MCF 10A (cell line): ENCODE measurements at regions not wholly inside any gene's neighbourhood (a gene's known extent, or its start where the extent isn't known, plus 50 kb on each side); places are given as distances from the start of the nearest gene placed in this dataset.

Source experiments
- BruUV-seq: library from RNA; stranded (reverse); fragments of 400-500 nt; replicated peaks from 2 replicates; lab custom pipeline; 2021; lab: Mats Ljungman, UMichigan
- CTCF ChIA-PET: fragments of 300-600 bp; sonication (Branson Sonifier 250); formaldehyde crosslinking; extraction: SDS; loops from one replicate; lab custom pipeline; 2021; ENCODE audit warnings: antibody characterized with exemption, inconsistent platforms; lab: Yijun Ruan, JAX
- POLR2A ChIA-PET: fragments of 300-600, 350-650 bp; sonication (Branson Sonifier 250); formaldehyde crosslinking; extraction: SDS; loops from one replicate; lab custom pipeline; 2020; ENCODE audit warnings: antibody characterized with exemption, inconsistent platforms; lab: Yijun Ruan, JAX
- DNase-seq: peaks from one replicate; pipeline ENCODE4 v3.0.0-alpha.2; 2018; ENCODE audit not compliant: unreplicated experiment
- H3K27ac Mint-ChIP-seq: one replicate; pipeline ENCODE4 v1.8.0; 2022; ENCODE audit warnings: mild to moderate bottlenecking, low read depth, mixed read lengths; ENCODE audit not compliant: unreplicated experiment
- H3K27me3 Mint-ChIP-seq: one replicate; pipeline ENCODE4 v1.8.0; 2022; ENCODE audit warnings: mixed read lengths; ENCODE audit not compliant: insufficient read depth, unreplicated experiment
- H3K36me3 Mint-ChIP-seq: one replicate; pipeline ENCODE4 v1.8.0; 2022; ENCODE audit warnings: mild to moderate bottlenecking, moderate library complexity, mixed read lengths; ENCODE audit not compliant: insufficient read depth, unreplicated experiment
- H3K4me1 Mint-ChIP-seq: one replicate; pipeline ENCODE4 v1.8.0; 2022; ENCODE audit warnings: mixed read lengths; ENCODE audit not compliant: insufficient read depth, unreplicated experiment
- H3K4me3 Mint-ChIP-seq: one replicate; pipeline ENCODE4 v1.8.0; 2022; ENCODE audit warnings: mild to moderate bottlenecking, moderate library complexity, mixed read lengths; ENCODE audit not compliant: unreplicated experiment
- H3K9me3 Mint-ChIP-seq: one replicate; pipeline ENCODE4 v1.8.0; 2022; ENCODE audit warnings: mixed read lengths; ENCODE audit not compliant: unreplicated experiment
- CTCF ChIP-seq: fragments of 200-600 bp; IDR thresholded peaks from one replicate; pipeline ENCODE4 v1.8.0; 2022; ENCODE audit warnings: antibody characterized with exemption, mild to moderate bottlenecking; ENCODE audit not compliant: unreplicated experiment
- intact Hi-C: fragments of 100-400 bp; cut with micrococcal nuclease; formaldehyde crosslinking; loops from 2 replicates; pipeline ENCODE4 v1.14.1; 2022

GRCh38 chr4:125428832-125429231, 114.1 kb downstream of the FAT4 start:
- Mint-ChIP-seq H3K4me3 (no peak overlapping the region), H3K36me3 (peaks cover 8% of the 10 kb centered on the region), H3K27ac (no peak overlapping the region), H3K27me3 (no peaks in the 10 kb centered on the region), H3K4me1 (peaks cover 7% of the 10 kb centered on the region), H3K9me3 (peaks cover 7% of the 10 kb centered on the region)
- no TSS peak for BruUV-seq
- ChIA-PET POLR2A (no interaction called here), CTCF (no interaction called here)
- no peak for DNase-seq
- intact Hi-C loops: no loop called here
- TF ChIP-seq CTCF: no peak

GRCh38 chr4:125430086-125430485, 115.3 kb downstream of the FAT4 start:
- intact Hi-C loops: no loop called here
- no peak overlapping the region for H3K27ac Mint-ChIP-seq
- H3K27me3 Mint-ChIP-seq: no peaks in the 10 kb centered on the region
- H3K4me3 Mint-ChIP-seq: no peak overlapping the region
- BruUV-seq: no TSS peak
- no peaks in the 10 kb centered on the region for H3K9me3 Mint-ChIP-seq
- H3K4me1 Mint-ChIP-seq: peaks cover 7% of the 10 kb centered on the region
- no peak for TF ChIP-seq CTCF
- peaks cover 16% of the 10 kb centered on the region for H3K36me3 Mint-ChIP-seq
- CTCF ChIA-PET: interaction anchor here (0.8 kb wide), 1 partner anchor 24 kb away, joined by 3 read pairs; no protein-coding TSS in a partner anchor
- POLR2A ChIA-PET: interaction anchor here (0.6 kb wide), 1 partner anchor 30 kb away, joined by 4 read pairs; no protein-coding TSS in a partner anchor
- DNase-seq: no peak

GRCh38 chr4:125432078-125432477, 117.3 kb downstream of the FAT4 start:
- BruUV-seq: no TSS peak
- ChIA-PET POLR2A (no interaction called here), CTCF (interaction anchor here (0.6 kb wide), 1 partner anchor 1690 kb away, joined by 3 read pairs; no protein-coding TSS in a partner anchor)
- Mint-ChIP-seq H3K27me3 (no peaks in the 10 kb centered on the region), H3K27ac (no peak overlapping the region), H3K4me3 (no peak overlapping the region), H3K4me1 (peaks cover 7% of the 10 kb centered on the region), H3K36me3 (peaks cover 21% of the 10 kb centered on the region), H3K9me3 (no peaks in the 10 kb centered on the region)
- DNase-seq: peak; percentile 3
- no peak for TF ChIP-seq CTCF
- intact Hi-C loops: no loop called here

- BruUV-seq: no TSS peak
- DNase-seq: peak; percentile 4
- TF ChIP-seq CTCF: no peak
- no peaks in the 10 kb centered on the region for H3K27me3 Mint-ChIP-seq
- H3K4me3 Mint-ChIP-seq: no peak overlapping the region
- H3K9me3 Mint-ChIP-seq: no peaks in the 10 kb centered on the region
- intact Hi-C loops: no loop called here
- no peak overlapping the region for H3K27ac Mint-ChIP-seq
- peaks cover 7% of the 10 kb centered on the region for H3K4me1 Mint-ChIP-seq
- POLR2A ChIA-PET: no interaction called here
- CTCF ChIA-PET: interaction anchor here (0.5 kb wide), 1 partner anchor 300 kb away, joined by 4 read pairs; no protein-coding TSS in a partner anchor
- peaks cover 20% of the 10 kb centered on the region for H3K36me3 Mint-ChIP-seq
These were observed 118.7 kb downstream of the FAT4 start for GRCh38 chr4:125433453-125433852.
